Umbilical cord (tissue), 1 donor: ENCODE measurements at regions not wholly inside any gene's neighbourhood (a gene's known extent, or its start where the extent isn't known, plus 50 kb on each side); places are given as distances from the start of the nearest gene placed in this dataset.

Source experiments
- DNase-seq: peaks from one replicate; pipeline ENCODE4 v3.0.0-alpha.2; 2015; ENCODE audit warnings: low spot score

- DNase-seq: no peak
These were observed 2288.9 kb upstream of the PCDH20 start for GRCh38 chr13:63704521-63704920.

GRCh38 chr13:63700350-63700749 lies 2284.7 kb upstream of the PCDH20 start:
- DNase-seq: no peak

GRCh38 chr13:63699948-63700347 lies 2284.3 kb upstream of the PCDH20 start:
- no peak for DNase-seq

- no peak for DNase-seq
These were observed 2280.4 kb upstream of the PCDH20 start for GRCh38 chr13:63696055-63696454.

- DNase-seq: no peak
These were observed 2278.0 kb upstream of the PCDH20 start for GRCh38 chr13:63693696-63694095.

GRCh38 chr13:63691474-63691873 lies 2275.8 kb upstream of the PCDH20 start:
- DNase-seq: no peak

- DNase-seq: no peak
These were observed 2275.0 kb upstream of the PCDH20 start for GRCh38 chr13:63690672-63691071.

- DNase-seq: no peak
These were observed 2269.2 kb upstream of the PCDH20 start for GRCh38 chr13:63684822-63685221.

- no peak for DNase-seq
These were observed 2265.1 kb upstream of the PCDH20 start for GRCh38 chr13:63680704-63681103.

- no peak for DNase-seq
These were observed 2255.6 kb upstream of the PCDH20 start for GRCh38 chr13:63671296-63671695.

GRCh38 chr13:63651394-63651793 lies 2235.7 kb upstream of the PCDH20 start:
- no peak for DNase-seq

- DNase-seq: no peak
These were observed 2227.9 kb upstream of the PCDH20 start for GRCh38 chr13:63643543-63643942.

GRCh38 chr13:63636316-63636993 lies 2220.8 kb upstream of the PCDH20 start:
- DNase-seq: peak; percentile 6

- DNase-seq: no peak
These were observed 2216.7 kb upstream of the PCDH20 start for GRCh38 chr13:63632321-63632720.

GRCh38 chr13:63631006-63631405 lies 2215.4 kb upstream of the PCDH20 start:
- no peak for DNase-seq

- DNase-seq: no peak
These were observed 2213.9 kb upstream of the PCDH20 start for GRCh38 chr13:63629591-63629990.

- no peak for DNase-seq
These were observed 2212.7 kb upstream of the PCDH20 start for GRCh38 chr13:63628310-63628709.

- DNase-seq: no peak
These were observed 2210.2 kb upstream of the PCDH20 start for GRCh38 chr13:63625869-63626268.

- no peak for DNase-seq
These were observed 2199.4 kb upstream of the PCDH20 start for GRCh38 chr13:63614874-63615612.

- DNase-seq: no peak
These were observed 2191.5 kb upstream of the PCDH20 start for GRCh38 chr13:63607153-63607552.

- DNase-seq: no peak
These were observed 2190.3 kb upstream of the PCDH20 start for GRCh38 chr13:63605962-63606361.

GRCh38 chr13:63605403-63605802 lies 2189.8 kb upstream of the PCDH20 start:
- no peak for DNase-seq

- DNase-seq: no peak
These were observed 2180.2 kb upstream of the PCDH20 start for GRCh38 chr13:63595811-63596210.
